OCI-LY1 (cell line): ENCODE measurements at regions not wholly inside any gene's neighbourhood (a gene's known extent, or its start where the extent isn't known, plus 50 kb on each side); places are given as distances from the start of the nearest gene placed in this dataset.

ENCODE experiments used
- H2AFZ ChIP-seq: fragments of 200-600 bp; sonication (generic), shearing (Covaris generic); 2 replicates; pipeline ENCODE4 v1.6.0; 2014; ENCODE audit warnings: antibody characterized with exemption, mild to moderate bottlenecking, low read length
- H3F3A ChIP-seq: fragments of 200-600 bp; sonication (generic), shearing (Covaris generic); 2 replicates; pipeline ENCODE4 v1.6.0; 2014; ENCODE audit warnings: mild to moderate bottlenecking, antibody characterized with exemption, low read length, moderate library complexity; ENCODE audit not compliant: insufficient read depth
- H3K27ac ChIP-seq: fragments of 200-600 bp; sonication (generic); 2 replicates; pipeline ENCODE4 v1.5.1; 2014; ENCODE audit warnings: low read length, mixed run types, mild to moderate bottlenecking, low read depth; ENCODE audit not compliant: poor library complexity, severe bottlenecking
- H3K27me3 ChIP-seq: fragments of 200-600 bp; sonication (generic); 2 replicates; pipeline ENCODE4 v1.6.0; 2014; ENCODE audit warnings: antibody characterized with exemption, mild to moderate bottlenecking, low read length, moderate library complexity; ENCODE audit not compliant: insufficient read depth
- H3K36me3 ChIP-seq: fragments of 200-600 bp; sonication (generic); 2 replicates; pipeline ENCODE4 v1.6.1; 2014; ENCODE audit warnings: mild to moderate bottlenecking, antibody characterized with exemption, low read length, moderate library complexity, mixed read lengths; ENCODE audit not compliant: insufficient read depth
- H3K4me1 ChIP-seq: fragments of 200-600 bp; sonication (generic); 2 replicates; pipeline ENCODE4 v1.5.1; 2014; ENCODE audit warnings: mild to moderate bottlenecking, low read length, moderate library complexity; ENCODE audit not compliant: insufficient read depth, severe bottlenecking
- H3K4me2 ChIP-seq: fragments of 200-600 bp; sonication (generic), shearing (Covaris generic); 2 replicates; pipeline ENCODE4 v1.6.1; 2014; ENCODE audit warnings: low read length
- H3K4me3 ChIP-seq: fragments of 200-600 bp; sonication (generic); 2 replicates; pipeline ENCODE4 v1.5.1; 2014; ENCODE audit warnings: low read length, low read depth, mild to moderate bottlenecking, mixed read lengths; ENCODE audit not compliant: poor library complexity, severe bottlenecking
- H3K79me2 ChIP-seq: fragments of 200-600 bp; shearing (Covaris generic); 2 replicates; pipeline ENCODE4 v1.6.1; 2016; ENCODE audit warnings: mixed run types, low read length, mixed read lengths; ENCODE audit not compliant: insufficient read depth
- H3K9ac ChIP-seq: fragments of 200-600 bp; sonication (generic), shearing (Covaris generic); 2 replicates; pipeline ENCODE4 v1.6.1; 2014; ENCODE audit warnings: mild to moderate bottlenecking, low read length, mixed read lengths
- H3K9me2 ChIP-seq: fragments of 200-600 bp; sonication (generic), shearing (Covaris generic); 2 replicates; pipeline ENCODE4 v1.6.1; 2014; ENCODE audit warnings: low read depth, mild to moderate bottlenecking, low read length, mixed read lengths
- H3K9me3 ChIP-seq: fragments of 200-600 bp; shearing (Covaris generic); 2 replicates; pipeline ENCODE4 v1.6.1; 2014; ENCODE audit warnings: low read length, mixed read lengths
- H4K20me1 ChIP-seq: fragments of 200-600 bp; sonication (generic), shearing (Covaris generic); 2 replicates; pipeline ENCODE4 v1.6.0; 2016; ENCODE audit warnings: mild to moderate bottlenecking, low read length; ENCODE audit not compliant: insufficient read depth
- EZH2 ChIP-seq: fragments of 200-600 bp; sonication (generic), shearing (Covaris generic); IDR thresholded peaks from 2 replicates; pipeline ENCODE4 v1.8.0; 2017; ENCODE audit warnings: borderline replicate concordance, mixed run types, mild to moderate bottlenecking, antibody characterized with exemption, low read length, moderate library complexity, mixed read lengths
- TF ChIP-seq, protein P1 (sequence below): fragments of 200-600 bp; sonication (generic), shearing (Covaris generic); IDR thresholded peaks from 2 replicates; pipeline ENCODE4 v1.5.1; 2017; ENCODE audit warnings: mild to moderate bottlenecking, antibody characterized with exemption, low read length, moderate library complexity, mixed read lengths

DNA sequence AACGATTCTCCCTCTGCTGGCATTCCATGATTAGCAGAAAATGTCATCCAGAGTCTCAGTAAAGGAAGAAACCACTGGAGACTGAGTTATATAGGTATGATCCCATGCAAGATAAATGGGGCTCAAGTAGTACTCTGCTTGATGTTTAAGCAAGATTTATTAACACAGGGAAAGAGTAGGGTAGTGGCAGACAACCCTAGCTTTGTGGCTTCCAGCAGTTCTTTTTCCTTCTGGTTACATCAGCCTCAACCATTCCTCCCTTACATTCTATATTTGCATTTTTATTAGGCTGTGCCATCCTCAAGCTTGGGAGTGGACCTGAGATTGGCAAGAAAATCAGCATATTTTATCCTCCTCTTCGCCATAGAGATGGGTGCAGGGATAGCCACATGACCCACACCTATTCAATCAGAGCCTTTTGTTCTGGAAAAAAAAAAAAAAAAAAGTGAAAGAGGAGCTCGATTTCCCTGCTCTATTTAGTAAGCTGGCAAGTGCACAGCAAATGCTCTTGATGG is 402.1 kb downstream of the ZNF536 start:
- Histone ChIP-seq H3K79me2 (no peaks in the 10 kb centered on the region), H4K20me1 (no peaks in the 10 kb centered on the region), H3K27ac (no peak overlapping the region), H2AFZ (no peak overlapping the region), H3K9me2 (no peaks in the 10 kb centered on the region), H3K36me3 (no peaks in the 10 kb centered on the region), H3F3A (no peaks in the 10 kb centered on the region), H3K9ac (no peak overlapping the region), H3K4me1 (no peaks in the 10 kb centered on the region), H3K9me3 (no peaks in the 10 kb centered on the region), H3K4me2 (no peak overlapping the region), H3K4me3 (no peak overlapping the region), H3K27me3 (no peaks in the 10 kb centered on the region)
- TF ChIP-seq, protein P1, sequence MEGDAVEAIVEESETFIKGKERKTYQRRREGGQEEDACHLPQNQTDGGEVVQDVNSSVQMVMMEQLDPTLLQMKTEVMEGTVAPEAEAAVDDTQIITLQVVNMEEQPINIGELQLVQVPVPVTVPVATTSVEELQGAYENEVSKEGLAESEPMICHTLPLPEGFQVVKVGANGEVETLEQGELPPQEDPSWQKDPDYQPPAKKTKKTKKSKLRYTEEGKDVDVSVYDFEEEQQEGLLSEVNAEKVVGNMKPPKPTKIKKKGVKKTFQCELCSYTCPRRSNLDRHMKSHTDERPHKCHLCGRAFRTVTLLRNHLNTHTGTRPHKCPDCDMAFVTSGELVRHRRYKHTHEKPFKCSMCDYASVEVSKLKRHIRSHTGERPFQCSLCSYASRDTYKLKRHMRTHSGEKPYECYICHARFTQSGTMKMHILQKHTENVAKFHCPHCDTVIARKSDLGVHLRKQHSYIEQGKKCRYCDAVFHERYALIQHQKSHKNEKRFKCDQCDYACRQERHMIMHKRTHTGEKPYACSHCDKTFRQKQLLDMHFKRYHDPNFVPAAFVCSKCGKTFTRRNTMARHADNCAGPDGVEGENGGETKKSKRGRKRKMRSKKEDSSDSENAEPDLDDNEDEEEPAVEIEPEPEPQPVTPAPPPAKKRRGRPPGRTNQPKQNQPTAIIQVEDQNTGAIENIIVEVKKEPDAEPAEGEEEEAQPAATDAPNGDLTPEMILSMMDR, result no peak
- no peak for TF ChIP-seq EZH2

GRCh38 chr19:30762651-30763050 is 390.5 kb downstream of the ZNF536 start:
- H3K27me3 ChIP-seq, result no peaks in the 10 kb centered on the region
- no peak overlapping the region for H3K4me2 ChIP-seq
- no peaks in the 10 kb centered on the region for H3F3A ChIP-seq
- H3K27ac ChIP-seq, result no peak overlapping the region
- H3K4me3 ChIP-seq, result no peak overlapping the region
- H3K36me3 ChIP-seq, result no peaks in the 10 kb centered on the region
- no peak overlapping the region for H3K9ac ChIP-seq
- no peaks in the 10 kb centered on the region for H3K4me1 ChIP-seq
- no peaks in the 10 kb centered on the region for H4K20me1 ChIP-seq
- no peaks in the 10 kb centered on the region for H3K79me2 ChIP-seq
- no peaks in the 10 kb centered on the region for H3K9me3 ChIP-seq
- H3K9me2 ChIP-seq, result no peaks in the 10 kb centered on the region
- TF ChIP-seq, protein P1, result no peak
- TF ChIP-seq EZH2, result no peak
- no peak overlapping the region for H2AFZ ChIP-seq

DNA sequence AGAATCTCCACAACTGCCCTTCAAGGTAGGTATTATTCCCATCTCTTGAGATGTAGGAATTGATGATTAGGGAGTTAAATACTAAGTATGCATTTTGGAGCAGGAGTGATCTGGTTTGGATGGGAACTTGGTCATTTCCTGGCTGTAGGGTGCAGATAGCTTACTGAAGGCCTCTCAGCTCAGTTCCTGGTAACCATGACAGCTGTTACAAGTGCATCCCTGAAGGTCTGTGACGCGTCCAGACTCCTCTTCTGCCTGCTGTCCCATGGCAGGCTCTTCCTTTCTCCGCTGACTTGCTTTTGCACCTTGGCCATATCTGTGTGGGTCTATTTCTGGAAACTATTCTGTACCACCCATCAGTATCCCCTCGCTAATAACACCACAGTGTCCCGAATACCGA is 387.8 kb downstream of the ZNF536 start:
- Histone ChIP-seq H3K36me3 (no peaks in the 10 kb centered on the region), H3K9me3 (no peaks in the 10 kb centered on the region), H3K9ac (no peak overlapping the region), H3K27me3 (no peaks in the 10 kb centered on the region), H2AFZ (no peak overlapping the region), H3K4me1 (no peaks in the 10 kb centered on the region), H3K27ac (no peak overlapping the region), H3K79me2 (no peaks in the 10 kb centered on the region), H4K20me1 (no peaks in the 10 kb centered on the region), H3K4me2 (no peak overlapping the region), H3K4me3 (no peak overlapping the region), H3F3A (no peaks in the 10 kb centered on the region), H3K9me2 (no peaks in the 10 kb centered on the region)
- TF ChIP-seq, protein P1, result no peak
- no peak for TF ChIP-seq EZH2
